IMR-90 (cell line): ENCODE measurements at regions not wholly inside any gene's neighbourhood (a gene's known extent, or its start where the extent isn't known, plus 50 kb on each side); places are given as distances from the start of the nearest gene placed in this dataset.

Experiments
- ATAC-seq: fragments of 200-7000 bp; cut with Tn5 transposase; 2 replicates; pipeline ENCODE4 v1.9.1; 2020; ENCODE audit warnings: low read depth, mild to moderate bottlenecking, moderate library complexity
- BruUV-seq: library from RNA; stranded (reverse); fragments of 400-500 nt; replicated peaks from 2 replicates; lab custom pipeline; 2021; lab: Mats Ljungman, UMichigan
- CTCF ChIA-PET: fragments of 300-600 bp; formaldehyde crosslinking; extraction: SDS; loops from one replicate; lab custom pipeline; 2021; ENCODE audit warnings: antibody characterized with exemption; lab: Yijun Ruan, JAX
- POLR2A ChIA-PET: fragments of 300-600 bp; sonication (Branson Sonifier 250); formaldehyde crosslinking; loops from one replicate; lab custom pipeline; 2022; ENCODE audit warnings: antibody characterized with exemption; ENCODE audit not compliant: unreplicated experiment; lab: Charles Lee
- DNase-seq: peaks from one replicate; pipeline ENCODE4 v3.0.0; 2013
- H2AFZ ChIP-seq: replicated peaks from 2 replicates; pipeline ENCODE3; 2013; ENCODE audit warnings: low read length, mild to moderate bottlenecking; ENCODE audit not compliant: poor library complexity
- H2AK5ac ChIP-seq: 2 replicates; pipeline ENCODE4 v1.6.1; 2013; ENCODE audit warnings: low read depth, low read length, inconsistent platforms
- H2AK9ac ChIP-seq: replicated peaks from 2 replicates; pipeline ENCODE3; 2013; ENCODE audit warnings: mild to moderate bottlenecking, low read depth, low read length, moderate library complexity; ENCODE audit not compliant: poor library complexity
- H2BK120ac ChIP-seq: 2 replicates; pipeline ENCODE4 v1.6.1; 2013; ENCODE audit warnings: low read depth, low read length, inconsistent platforms
- H2BK15ac ChIP-seq: 3 replicates; pipeline ENCODE4 v1.6.1; 2013; ENCODE audit warnings: low read depth, low read length, inconsistent platforms
- H2BK20ac ChIP-seq: 2 replicates; pipeline ENCODE4 v1.6.1; 2013; ENCODE audit warnings: low read depth, mild to moderate bottlenecking, inconsistent platforms, low read length, moderate library complexity
- H2BK5ac ChIP-seq: 2 replicates; pipeline ENCODE4 v1.6.1; 2013; ENCODE audit warnings: mild to moderate bottlenecking, low read depth, low read length, inconsistent platforms; ENCODE audit not compliant: poor library complexity, severe bottlenecking
- H3K14ac ChIP-seq: replicated peaks from 2 replicates; pipeline ENCODE4 v1.6.1; 2013; ENCODE audit warnings: low read depth, low read length, inconsistent platforms
- H3K18ac ChIP-seq: 2 replicates; pipeline ENCODE4 v1.6.1; 2013; ENCODE audit warnings: low read depth, low read length, control low read depth
- H3K23ac ChIP-seq: 2 replicates; pipeline ENCODE4 v1.6.1; 2013; ENCODE audit warnings: low read depth, low read length, inconsistent platforms
- H3K27ac ChIP-seq: 2 replicates; pipeline ENCODE4 v1.5.1; 2013; ENCODE audit warnings: mild to moderate bottlenecking, control low read depth, low read length; ENCODE audit not compliant: insufficient read depth
- H3K27me3 ChIP-seq: 2 replicates; pipeline ENCODE4 v1.6.1; 2013; ENCODE audit warnings: low read length; ENCODE audit not compliant: control insufficient read depth, insufficient read depth
- H3K36me3 ChIP-seq: 2 replicates; pipeline ENCODE4 v1.6.1; 2013; ENCODE audit warnings: low read length, mixed read lengths; ENCODE audit not compliant: control insufficient read depth, insufficient read depth
- H3K4ac ChIP-seq: 2 replicates; pipeline ENCODE4 v1.6.1; 2013; ENCODE audit warnings: low read depth, low read length, inconsistent platforms
- H3K4me1 ChIP-seq: 2 replicates; pipeline ENCODE4 v1.6.1; 2013; ENCODE audit warnings: low read length, mixed read lengths; ENCODE audit not compliant: control insufficient read depth, insufficient read depth
- H3K4me2 ChIP-seq: 2 replicates; pipeline ENCODE4 v1.6.1; 2013; ENCODE audit warnings: low read depth, mild to moderate bottlenecking, control low read depth, low read length, moderate library complexity
- H3K4me3 ChIP-seq: 2 replicates; pipeline ENCODE4 v1.5.1; 2013; ENCODE audit warnings: low read depth, mild to moderate bottlenecking, control low read depth, low read length, moderate library complexity; ENCODE audit not compliant: insufficient read depth
- H3K56ac ChIP-seq: 2 replicates; pipeline ENCODE4 v1.6.1; 2013; ENCODE audit warnings: low read length, inconsistent platforms; ENCODE audit not compliant: insufficient read depth; ENCODE audit errors: extremely low read depth
- H3K79me1 ChIP-seq, 2 experiments: 2 replicates each; pipeline ENCODE4 v1.6.1; 2013; ENCODE audit warnings: low read length in 2 of 2, inconsistent platforms in 1 of 2, low read depth in 1 of 2
- H3K9ac ChIP-seq: 2 replicates; pipeline ENCODE4 v1.6.1; 2013; ENCODE audit warnings: low read depth, low read length, control low read depth
- H3K9me1 ChIP-seq: 2 replicates; pipeline ENCODE4 v1.6.1; 2013; ENCODE audit warnings: low read length, inconsistent platforms; ENCODE audit not compliant: insufficient read depth
- H3K9me3 ChIP-seq: 2 replicates; pipeline ENCODE4 v1.6.1; 2013; ENCODE audit warnings: low read length; ENCODE audit not compliant: control insufficient read depth, insufficient read depth
- H4K20me1 ChIP-seq: 2 replicates; pipeline ENCODE4 v1.6.1; 2013; ENCODE audit warnings: low read length, inconsistent platforms; ENCODE audit not compliant: insufficient read depth
- H4K5ac ChIP-seq: 2 replicates; pipeline ENCODE4 v1.6.1; 2013; ENCODE audit warnings: mild to moderate bottlenecking, low read depth, low read length, control low read depth
- H4K8ac ChIP-seq, 2 experiments: 2 replicates each; pipeline ENCODE4 v1.6.1; 2013; ENCODE audit warnings: low read depth in 2 of 2, low read length in 2 of 2, control low read depth in 1 of 2, inconsistent platforms in 1 of 2
- H4K91ac ChIP-seq: 2 replicates; pipeline ENCODE4 v1.6.1; 2013; ENCODE audit warnings: low read depth, low read length, inconsistent platforms; ENCODE audit not compliant: insufficient read depth
- BHLHE40 ChIP-seq: fragments of 150-350 bp; IDR thresholded peaks from 2 replicates; pipeline ENCODE4 v1.6.1; 2016; ENCODE audit warnings: mild to moderate bottlenecking, low read depth, low read length
- CEBPB ChIP-seq: IDR thresholded peaks from 2 replicates; pipeline ENCODE4 v1.6.1; 2012; ENCODE audit warnings: low read depth, low read length, improper control_type of control experiment
- CTCF ChIP-seq: conservative IDR thresholded peaks from 2 replicates; pipeline ENCODE4 v1.5.1; 2012; ENCODE audit warnings: mild to moderate bottlenecking, low read depth, low read length, improper control_type of control experiment
- MAZ ChIP-seq: IDR thresholded peaks from 2 replicates; pipeline ENCODE4 v1.6.1; 2012; ENCODE audit warnings: low read depth, mild to moderate bottlenecking, low read length, improper control_type of control experiment, moderate library complexity, borderline replicate concordance
- POLR2A ChIP-seq: IDR thresholded peaks from 2 replicates; pipeline ENCODE4 v1.6.1; 2012; ENCODE audit warnings: mild to moderate bottlenecking, low read depth, low read length
- RAD21 ChIP-seq: IDR thresholded peaks from 2 replicates; pipeline ENCODE4 v1.6.1; 2012; ENCODE audit warnings: low read length, improper control_type of control experiment
- RCOR1 ChIP-seq: IDR thresholded peaks from 2 replicates; pipeline ENCODE4 v1.6.1; 2012; ENCODE audit warnings: mild to moderate bottlenecking, low read length, improper control_type of control experiment; ENCODE audit not compliant: insufficient replicate concordance
- USF2 ChIP-seq: fragments of 150-350 bp; IDR thresholded peaks from 2 replicates; pipeline ENCODE4 v1.6.1; 2017; ENCODE audit warnings: mild to moderate bottlenecking, antibody characterized with exemption, low read length, low read depth
- WGBS, 2 experiments: methylation state at CpG; one replicate each; pipeline versions ENCODE4 v1.1.5 to v1.1.7; 2013; ENCODE audit warnings: missing lambda C conversion rate in 2 of 2; ENCODE audit not compliant: insufficient read length in 1 of 2; ENCODE audit errors: extremely low coverage in 2 of 2; 5-methylcytosine and 5-hydroxymethylcytosine counted together
- dilution Hi-C: fragments of 300-500 bp; cut with HindIII; formaldehyde crosslinking; loops from one replicate; pipeline ENCODE4 v1.14.3; 2018; ENCODE audit warnings: low sequenced_read_pairs; ENCODE audit not compliant: unreplicated experiment
- in situ Hi-C: fragments of 300-500 bp; cut with MboI; formaldehyde crosslinking; loops from 3 replicates; pipeline ENCODE4 v1.14.3; 2019; ENCODE audit warnings: low sequenced_read_pairs, inconsistent platforms, mixed read lengths
- intact Hi-C: fragments of 100-400 bp; cut with micrococcal nuclease; formaldehyde crosslinking; loops from 2 replicates; pipeline ENCODE4 v1.10.0; 2022

- ATAC-seq (no peak), DNase-seq (no peak)
- no peak overlapping the region for H3K4me3 ChIP-seq
- no peaks in the 10 kb centered on the region for H3K36me3 ChIP-seq
- no peak overlapping the region for H2BK5ac ChIP-seq
- H2BK15ac ChIP-seq, result no peak overlapping the region
- BruUV-seq, result no TSS peak
- dilution Hi-C loops (no loop called here), in situ Hi-C loops (no loop called here), intact Hi-C loops (no loop called here)
- H4K8ac ChIP-seq, result no peak overlapping the region
- no peak for TF ChIP-seq RCOR1
- TF ChIP-seq RAD21, result no peak
- no peak for TF ChIP-seq POLR2A
- TF ChIP-seq BHLHE40, result no peak
- no peak for TF ChIP-seq MAZ
- no peak for TF ChIP-seq USF2
- TF ChIP-seq CEBPB, result no peak
- no peak for TF ChIP-seq CTCF
- no peak overlapping the region for H3K56ac ChIP-seq
- ChIA-PET POLR2A (no interaction called here), CTCF (no interaction called here)
- 75% methylated on average over 2 of the region's 7 CpGs; no CpG with 5 or more reads in 1 of the 2 experiments for WGBS, 2 experiments
- no peak overlapping the region for H3K14ac ChIP-seq
- H3K79me1 ChIP-seq, result no peaks in the 10 kb centered on the region
- H3K27me3 ChIP-seq, result peaks cover 3% of the 10 kb centered on the region; the same call in 1 of the 2 replicates
- no peaks in the 10 kb centered on the region for H4K20me1 ChIP-seq
- no peak overlapping the region for H2AFZ ChIP-seq
- H2AK9ac ChIP-seq, result no peak overlapping the region
- no peak overlapping the region for H3K9ac ChIP-seq
- H3K9me3 ChIP-seq, result peaks cover 7% of the 10 kb centered on the region; the same call in 1 of the 2 replicates
- H2AK5ac ChIP-seq, result no peak overlapping the region
- H3K4me1 ChIP-seq, result peaks cover 4% of the 10 kb centered on the region; the same call in 1 of the 2 replicates
- no peak overlapping the region for H3K18ac ChIP-seq
- no peak overlapping the region for H3K23ac ChIP-seq
- no peaks in the 10 kb centered on the region for H3K9me1 ChIP-seq
- no peak overlapping the region for H2BK120ac ChIP-seq
- no peak overlapping the region for H4K91ac ChIP-seq
- H3K27ac ChIP-seq, result no peak overlapping the region
- H3K4ac ChIP-seq, result no peak overlapping the region
- H2BK20ac ChIP-seq, result no peak overlapping the region
- H4K5ac ChIP-seq, result no peak overlapping the region
- no peak overlapping the region for H3K4me2 ChIP-seq
Observed at GRCh38 chr17:17422641-17423040, 54.2 kb upstream of the MED9 start.
